Uterus (tissue), 3 donors: ENCODE measurements at regions not wholly inside any gene's neighbourhood (a gene's known extent, or its start where the extent isn't known, plus 50 kb on each side); places are given as distances from the start of the nearest gene placed in this dataset.

Source experiments
- DNase-seq, 2 donors: peaks; one replicate each; pipeline ENCODE4 v3.0.0-alpha.2; 2019 to 2020
- H3K27ac ChIP-seq, 2 donors: fragments of 200-600 bp; sonication (generic); 1 replicate in 1 of 2; 2 replicates in 1 of 2; pipeline ENCODE4 v1.5.1; 2016 to 2018
- H3K27me3 ChIP-seq, 2 donors: fragments of 200-600 bp; sonication (generic); one replicate each; pipeline ENCODE4 v1.5.1; 2018 to 2019; ENCODE audit warnings: control low read depth in 1 of 2
- H3K36me3 ChIP-seq, 2 donors: fragments of 200-600 bp; sonication (generic); one replicate each; pipeline ENCODE4 v1.5.1; 2019; ENCODE audit warnings: control low read depth in 1 of 2
- H3K4me1 ChIP-seq, 2 donors: fragments of 200-600 bp; sonication (generic); one replicate each; pipeline ENCODE4 v1.5.1; 2018 to 2019; ENCODE audit warnings: control low read depth in 1 of 2
- H3K4me3 ChIP-seq, 2 donors: fragments of 200-600 bp; sonication (generic); 1 replicate in 1 of 2; 2 replicates in 1 of 2; pipeline ENCODE4 v1.5.1; 2018 to 2019; ENCODE audit warnings: mild to moderate bottlenecking in 1 of 2
- H3K9me3 ChIP-seq, 2 donors: fragments of 200-600 bp; sonication (generic); one replicate each; pipeline ENCODE4 v1.5.1; 2019; ENCODE audit warnings: control low read depth in 1 of 2
- CTCF ChIP-seq, 4 experiments: fragments of 200-600 bp in 2 of 4; fragments of 450-650 bp in 2 of 4; sonication (generic) in 2 of 4; IDR thresholded peaks; one replicate each; pipeline ENCODE4 v1.5.1; 2016 to 2019; ENCODE audit warnings: antibody characterized with exemption in 4 of 4, mild to moderate bottlenecking in 2 of 4, moderate library complexity in 1 of 4
- POLR2A ChIP-seq, 2 donors: fragments of 450-650 bp; IDR thresholded peaks; one replicate each; pipeline ENCODE4 v1.6.1; 2016; ENCODE audit warnings: antibody characterized with exemption in 2 of 2, mild to moderate bottlenecking in 1 of 2, moderate library complexity in 1 of 2
- intact Hi-C: fragments of 100-400 bp; cut with DNase I; formaldehyde crosslinking; loops from one replicate; pipeline ENCODE4 v1.15.1; 2023; ENCODE audit warnings: low total_unique reads
- donor health status: DM: yes; HTN: yes; CAD: no.

GRCh38 chr6:137434640-137435039 is 59.6 kb downstream of the OLIG3 start:
- H3K27ac ChIP-seq: no peak overlapping the region
- TF ChIP-seq POLR2A (IDR thresholded peaks at IDR 0.05) (no peak), CTCF (IDR thresholded peaks at IDR 0.05) (no peak)
- no peaks in the 10 kb centered on the region for H3K9me3 ChIP-seq
- no peaks in the 10 kb centered on the region for H3K36me3 ChIP-seq
- no peaks in the 10 kb centered on the region for H3K4me1 ChIP-seq
- H3K4me3 ChIP-seq: no peak overlapping the region
- no peaks in the 10 kb centered on the region for H3K27me3 ChIP-seq
- DNase-seq: no peak
- intact Hi-C loops: no loop called here

GRCh38 chr6:137432054-137432611 is 62.1 kb downstream of the OLIG3 start:
- Histone ChIP-seq H3K27me3 (no peaks in the 10 kb centered on the region), H3K27ac (no peak overlapping the region), H3K36me3 (no peaks in the 10 kb centered on the region), H3K9me3 (no peaks in the 10 kb centered on the region), H3K4me3 (no peak overlapping the region), H3K4me1 (no peaks in the 10 kb centered on the region)
- TF ChIP-seq CTCF (IDR thresholded peaks at IDR 0.05): no peak
- intact Hi-C loops: no loop called here
- DNase-seq: no peak

GRCh38 chr6:137430954-137431353 is 63.2 kb downstream of the OLIG3 start:
- H3K9me3 ChIP-seq: no peaks in the 10 kb centered on the region
- H3K4me3 ChIP-seq: no peak overlapping the region
- intact Hi-C loops: no loop called here
- DNase-seq: no peak
- H3K36me3 ChIP-seq: no peaks in the 10 kb centered on the region
- no peaks in the 10 kb centered on the region for H3K27me3 ChIP-seq
- no peaks in the 10 kb centered on the region for H3K4me1 ChIP-seq
- no peak overlapping the region for H3K27ac ChIP-seq
- TF ChIP-seq POLR2A (IDR thresholded peaks at IDR 0.05) (no peak), CTCF (IDR thresholded peaks at IDR 0.05) (no peak)

GRCh38 chr6:137427656-137428290 is 66.4 kb downstream of the OLIG3 start:
- DNase-seq: no peak
- Histone ChIP-seq H3K4me1 (no peaks in the 10 kb centered on the region), H3K27me3 (no peaks in the 10 kb centered on the region), H3K36me3 (no peaks in the 10 kb centered on the region), H3K4me3 (no peak overlapping the region), H3K9me3 (no peaks in the 10 kb centered on the region), H3K27ac (no peak overlapping the region)
- TF ChIP-seq CTCF (IDR thresholded peaks at IDR 0.05): no peak
- TF ChIP-seq POLR2A (IDR thresholded peaks at IDR 0.05): no peak
- intact Hi-C loops: no loop called here

GRCh38 chr6:137426007-137426689 is 68.0 kb downstream of the OLIG3 start:
- Histone ChIP-seq H3K27ac (no peak overlapping the region), H3K36me3 (no peaks in the 10 kb centered on the region), H3K4me3 (no peak overlapping the region), H3K9me3 (no peaks in the 10 kb centered on the region), H3K27me3 (no peaks in the 10 kb centered on the region), H3K4me1 (no peaks in the 10 kb centered on the region)
- TF ChIP-seq CTCF (IDR thresholded peaks at IDR 0.05) (no peak), POLR2A (IDR thresholded peaks at IDR 0.05) (no peak)
- DNase-seq: no peak
- intact Hi-C loops: no loop called here
